Omental fat pad (tissue), 3 donors: ENCODE measurements at regions not wholly inside any gene's neighbourhood (a gene's known extent, or its start where the extent isn't known, plus 50 kb on each side); places are given as distances from the start of the nearest gene placed in this dataset.

Experiments
- ATAC-seq: fragments of 150-250 bp; one replicate; pipeline ENCODE4 v1.9.1; 2016; ENCODE audit warnings: mild to moderate bottlenecking, moderate library complexity; ENCODE audit not compliant: low FRiP score
- DNase-seq: peaks from one replicate; pipeline ENCODE4 v3.0.0-alpha.2; 2019; ENCODE audit warnings: low spot score
- TF ChIP-seq, protein P1 (sequence below), 3 donors: fragments of 450-650 bp; IDR thresholded peaks; one replicate each; pipeline ENCODE4 v1.5.1; 2016 to 2017; ENCODE audit warnings: antibody characterized with exemption in 3 of 3, mild to moderate bottlenecking in 3 of 3, moderate library complexity in 2 of 3

DNA sequence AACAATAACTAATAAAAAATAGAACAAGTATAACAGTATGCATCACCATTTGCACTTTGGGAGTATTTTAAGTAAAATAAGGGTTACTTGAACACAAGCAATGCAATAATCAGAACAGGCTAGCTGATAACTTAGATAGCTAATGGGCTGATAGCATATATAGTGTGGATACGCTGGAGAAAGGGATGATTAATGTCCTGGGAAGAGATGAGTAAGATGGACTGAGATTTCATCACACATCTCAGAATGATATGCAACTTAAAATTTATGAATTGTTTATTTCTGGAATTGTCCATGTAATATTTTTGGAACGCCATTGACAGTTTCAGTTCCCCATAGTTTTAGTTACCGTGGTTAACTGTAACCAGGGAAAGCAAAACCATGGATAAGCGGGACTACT, 173.6 kb downstream of the ISL1 start:
- no peak for DNase-seq
- ATAC-seq: no peak

GRCh38 chr5:51558682-51559081, 175.4 kb downstream of the ISL1 start:
- DNase-seq (no peak), ATAC-seq (no peak)
- TF ChIP-seq, protein P1, sequence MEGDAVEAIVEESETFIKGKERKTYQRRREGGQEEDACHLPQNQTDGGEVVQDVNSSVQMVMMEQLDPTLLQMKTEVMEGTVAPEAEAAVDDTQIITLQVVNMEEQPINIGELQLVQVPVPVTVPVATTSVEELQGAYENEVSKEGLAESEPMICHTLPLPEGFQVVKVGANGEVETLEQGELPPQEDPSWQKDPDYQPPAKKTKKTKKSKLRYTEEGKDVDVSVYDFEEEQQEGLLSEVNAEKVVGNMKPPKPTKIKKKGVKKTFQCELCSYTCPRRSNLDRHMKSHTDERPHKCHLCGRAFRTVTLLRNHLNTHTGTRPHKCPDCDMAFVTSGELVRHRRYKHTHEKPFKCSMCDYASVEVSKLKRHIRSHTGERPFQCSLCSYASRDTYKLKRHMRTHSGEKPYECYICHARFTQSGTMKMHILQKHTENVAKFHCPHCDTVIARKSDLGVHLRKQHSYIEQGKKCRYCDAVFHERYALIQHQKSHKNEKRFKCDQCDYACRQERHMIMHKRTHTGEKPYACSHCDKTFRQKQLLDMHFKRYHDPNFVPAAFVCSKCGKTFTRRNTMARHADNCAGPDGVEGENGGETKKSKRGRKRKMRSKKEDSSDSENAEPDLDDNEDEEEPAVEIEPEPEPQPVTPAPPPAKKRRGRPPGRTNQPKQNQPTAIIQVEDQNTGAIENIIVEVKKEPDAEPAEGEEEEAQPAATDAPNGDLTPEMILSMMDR (IDR thresholded peaks at IDR 0.05): no peak

More for the DNA sequence above, 173.6 kb downstream of the ISL1 start:
- TF ChIP-seq, protein P1 (IDR thresholded peaks at IDR 0.05): no peak

- no peak for ATAC-seq
- no peak for DNase-seq
- TF ChIP-seq, protein P1 (IDR thresholded peaks at IDR 0.05): no peak
Measured at GRCh38 chr5:51559339-51559738, 176.1 kb downstream of the ISL1 start.

DNA sequence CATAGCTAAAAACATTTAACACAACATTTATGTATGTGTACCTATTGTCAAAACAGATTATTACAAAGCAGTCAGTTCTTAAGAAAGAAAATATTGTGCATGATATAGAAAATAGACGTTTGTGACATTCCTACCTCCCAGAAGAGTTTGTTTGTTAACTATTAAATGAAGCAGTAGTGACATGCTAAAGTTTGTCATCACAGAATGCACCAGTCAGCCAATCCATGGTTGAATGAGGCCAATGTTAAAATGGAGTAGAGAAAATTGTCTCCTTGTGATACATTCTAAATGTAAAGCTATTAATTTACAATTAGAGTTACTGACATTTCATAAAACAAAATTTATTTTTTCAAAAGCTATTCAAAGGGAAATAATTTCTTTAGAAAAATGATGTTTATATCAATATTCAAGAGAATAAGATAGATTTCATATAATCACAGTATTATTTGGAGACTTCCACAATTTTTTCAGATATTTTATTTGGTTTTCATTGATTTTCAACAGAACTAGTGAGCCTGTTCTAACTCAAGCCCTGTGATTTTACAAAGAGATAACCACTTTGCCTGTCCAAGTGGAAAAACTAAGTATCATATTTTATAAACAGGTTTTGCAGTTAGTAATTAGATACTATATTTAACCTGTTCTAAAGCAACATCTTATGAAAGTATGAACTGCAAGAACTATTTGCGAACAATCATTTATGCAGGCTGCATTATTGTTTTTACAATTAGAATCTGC, 176.8 kb downstream of the ISL1 start:
- DNase-seq (no peak), ATAC-seq (no peak)
- TF ChIP-seq, protein P1 (IDR thresholded peaks at IDR 0.05): no peak

GRCh38 chr5:51566953-51567352, 183.7 kb downstream of the ISL1 start:
- DNase-seq: no peak
- TF ChIP-seq, protein P1 (IDR thresholded peaks at IDR 0.05): no peak
- ATAC-seq: no peak

DNA sequence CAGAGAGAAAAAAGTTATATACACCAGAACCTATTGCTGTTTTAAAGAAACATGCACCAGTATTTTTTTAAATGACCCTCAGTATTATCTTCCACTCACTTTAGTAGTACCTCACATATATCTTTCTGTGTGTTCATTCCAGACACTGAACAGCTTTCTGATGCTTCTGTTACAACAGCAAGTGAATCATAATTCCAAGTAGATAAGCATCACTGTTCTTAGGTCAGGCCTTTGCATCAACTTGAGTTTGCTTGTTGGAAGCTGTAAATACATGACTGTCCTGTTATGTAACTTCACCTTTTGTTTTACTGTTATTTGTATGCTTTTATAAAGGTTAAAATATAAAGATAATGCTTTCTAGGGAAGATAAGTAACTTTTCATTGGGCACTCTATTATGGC, 184.4 kb downstream of the ISL1 start:
- ATAC-seq (no peak), DNase-seq (no peak)
- TF ChIP-seq, protein P1 (IDR thresholded peaks at IDR 0.05): no peak

- TF ChIP-seq, protein P1 (IDR thresholded peaks at IDR 0.05): no peak
- ATAC-seq (no peak), DNase-seq (no peak)
Measured at GRCh38 chr5:51573835-51574234, 190.6 kb downstream of the ISL1 start.
